ENCODE measurements at regions not wholly inside any gene's neighbourhood (a gene's known extent, or its start where the extent isn't known, plus 50 kb on each side); places are given as distances from the start of the nearest gene placed in this dataset.

- TF ChIP-seq CTCF (IDR thresholded peaks at IDR 0.05; ENCODE audit: unreplicated experiment) = no peak
- Mint-ChIP-seq H3K27me3 (ENCODE audit: unreplicated experiment) (no peaks in the 10 kb centered on the region), H3K36me3 (ENCODE audit: low read depth, unreplicated experiment) (no peaks in the 10 kb centered on the region), H3K4me3 (ENCODE audit: unreplicated experiment) (no peak overlapping the region), H3K9me3 (ENCODE audit: unreplicated experiment) (no peaks in the 10 kb centered on the region), H3K27ac (ENCODE audit: unreplicated experiment) (no peak overlapping the region), H3K4me1 (ENCODE audit: unreplicated experiment) (no peaks in the 10 kb centered on the region)
- DNase-seq (ENCODE audit: low spot score) = no peak
Measured at GRCh38 chr21:17738176-17738953, 80.8 kb downstream of the C21orf91 start.

GRCh38 chr21:17736072-17736471 is 83.1 kb downstream of the C21orf91 start:
- no peaks in the 10 kb centered on the region for H3K4me1 Mint-ChIP-seq (ENCODE audit: unreplicated experiment)
- DNase-seq (ENCODE audit: low spot score) = no peak
- H3K36me3 Mint-ChIP-seq (ENCODE audit: low read depth, unreplicated experiment) = no peaks in the 10 kb centered on the region
- no peak overlapping the region for H3K27ac Mint-ChIP-seq (ENCODE audit: unreplicated experiment)
- H3K27me3 Mint-ChIP-seq (ENCODE audit: unreplicated experiment) = no peaks in the 10 kb centered on the region
- no peaks in the 10 kb centered on the region for H3K9me3 Mint-ChIP-seq (ENCODE audit: unreplicated experiment)
- TF ChIP-seq CTCF (IDR thresholded peaks at IDR 0.05; ENCODE audit: unreplicated experiment) = no peak
- H3K4me3 Mint-ChIP-seq (ENCODE audit: unreplicated experiment) = no peak overlapping the region

GRCh38 chr21:17733209-17733608 is 85.9 kb downstream of the C21orf91 start:
- H3K9me3 Mint-ChIP-seq (ENCODE audit: unreplicated experiment) = no peaks in the 10 kb centered on the region
- no peak for TF ChIP-seq CTCF (IDR thresholded peaks at IDR 0.05; ENCODE audit: unreplicated experiment)
- H3K4me1 Mint-ChIP-seq (ENCODE audit: unreplicated experiment) = no peaks in the 10 kb centered on the region
- H3K36me3 Mint-ChIP-seq (ENCODE audit: low read depth, unreplicated experiment) = no peaks in the 10 kb centered on the region
- no peak overlapping the region for H3K4me3 Mint-ChIP-seq (ENCODE audit: unreplicated experiment)
- H3K27me3 Mint-ChIP-seq (ENCODE audit: unreplicated experiment) = no peaks in the 10 kb centered on the region
- no peak overlapping the region for H3K27ac Mint-ChIP-seq (ENCODE audit: unreplicated experiment)
- DNase-seq (ENCODE audit: low spot score) = no peak

GRCh38 chr21:17732306-17732705 is 86.8 kb downstream of the C21orf91 start:
- Mint-ChIP-seq H3K27me3 (ENCODE audit: unreplicated experiment) (no peaks in the 10 kb centered on the region), H3K4me3 (ENCODE audit: unreplicated experiment) (no peak overlapping the region), H3K27ac (ENCODE audit: unreplicated experiment) (no peak overlapping the region), H3K4me1 (ENCODE audit: unreplicated experiment) (no peaks in the 10 kb centered on the region), H3K9me3 (ENCODE audit: unreplicated experiment) (no peaks in the 10 kb centered on the region), H3K36me3 (ENCODE audit: low read depth, unreplicated experiment) (no peaks in the 10 kb centered on the region)
- no peak for TF ChIP-seq CTCF (IDR thresholded peaks at IDR 0.05; ENCODE audit: unreplicated experiment)
- DNase-seq (ENCODE audit: low spot score) = no peak

GRCh38 chr21:17731554-17731953 is 87.6 kb downstream of the C21orf91 start:
- DNase-seq (ENCODE audit: low spot score) = no peak
- Mint-ChIP-seq H3K4me3 (ENCODE audit: unreplicated experiment) (no peak overlapping the region), H3K4me1 (ENCODE audit: unreplicated experiment) (no peaks in the 10 kb centered on the region), H3K27ac (ENCODE audit: unreplicated experiment) (no peak overlapping the region), H3K36me3 (ENCODE audit: low read depth, unreplicated experiment) (no peaks in the 10 kb centered on the region), H3K27me3 (ENCODE audit: unreplicated experiment) (no peaks in the 10 kb centered on the region), H3K9me3 (ENCODE audit: unreplicated experiment) (no peaks in the 10 kb centered on the region)
- TF ChIP-seq CTCF (IDR thresholded peaks at IDR 0.05; ENCODE audit: unreplicated experiment) = no peak

Measured in endothelial cell (in vitro differentiated cells).